DOHH2 (cell line): ENCODE measurements at regions not wholly inside any gene's neighbourhood (a gene's known extent, or its start where the extent isn't known, plus 50 kb on each side); places are given as distances from the start of the nearest gene placed in this dataset.
A peak's percentile ranks its signal among the peaks of the same experiment; 100 is the strongest.

Experiments
- EZH2phosphoT487 ChIP-seq: fragments of 200-600 bp; sonication (generic); IDR thresholded peaks from 2 replicates; pipeline ENCODE4 v1.6.1; 2017; ENCODE audit warnings: borderline replicate concordance, mild to moderate bottlenecking, antibody characterized with exemption, low read length, moderate library complexity, mixed read lengths
- TF ChIP-seq, protein P1 (sequence below): fragments of 200-600 bp; sonication (generic); IDR thresholded peaks from one replicate; pipeline ENCODE4 v1.5.1; 2014; ENCODE audit warnings: antibody characterized with exemption, mild to moderate bottlenecking, low read depth, low read length; ENCODE audit not compliant: poor library complexity, severe bottlenecking

DNA sequence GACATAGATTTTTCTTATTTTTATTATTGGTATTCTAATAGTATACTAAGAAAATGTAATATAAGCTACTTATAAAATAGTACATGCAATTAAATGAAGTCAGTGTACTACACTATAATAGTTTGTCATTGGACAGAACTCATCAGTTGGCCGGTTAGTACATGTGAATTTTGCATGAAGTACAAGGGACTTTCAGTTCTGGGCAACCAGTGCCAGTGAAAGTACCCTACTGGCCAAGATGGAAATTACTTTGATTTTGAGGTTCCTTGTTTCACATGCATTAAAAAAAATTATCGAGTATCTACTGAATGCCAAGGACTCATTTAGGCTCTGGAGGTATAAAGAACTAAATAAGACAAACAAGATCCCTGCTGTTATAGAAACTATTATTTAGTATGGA is 213.4 kb upstream of the ELL2 start:
- TF ChIP-seq, protein P1, sequence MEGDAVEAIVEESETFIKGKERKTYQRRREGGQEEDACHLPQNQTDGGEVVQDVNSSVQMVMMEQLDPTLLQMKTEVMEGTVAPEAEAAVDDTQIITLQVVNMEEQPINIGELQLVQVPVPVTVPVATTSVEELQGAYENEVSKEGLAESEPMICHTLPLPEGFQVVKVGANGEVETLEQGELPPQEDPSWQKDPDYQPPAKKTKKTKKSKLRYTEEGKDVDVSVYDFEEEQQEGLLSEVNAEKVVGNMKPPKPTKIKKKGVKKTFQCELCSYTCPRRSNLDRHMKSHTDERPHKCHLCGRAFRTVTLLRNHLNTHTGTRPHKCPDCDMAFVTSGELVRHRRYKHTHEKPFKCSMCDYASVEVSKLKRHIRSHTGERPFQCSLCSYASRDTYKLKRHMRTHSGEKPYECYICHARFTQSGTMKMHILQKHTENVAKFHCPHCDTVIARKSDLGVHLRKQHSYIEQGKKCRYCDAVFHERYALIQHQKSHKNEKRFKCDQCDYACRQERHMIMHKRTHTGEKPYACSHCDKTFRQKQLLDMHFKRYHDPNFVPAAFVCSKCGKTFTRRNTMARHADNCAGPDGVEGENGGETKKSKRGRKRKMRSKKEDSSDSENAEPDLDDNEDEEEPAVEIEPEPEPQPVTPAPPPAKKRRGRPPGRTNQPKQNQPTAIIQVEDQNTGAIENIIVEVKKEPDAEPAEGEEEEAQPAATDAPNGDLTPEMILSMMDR, result peak; percentile 43
- no peak for TF ChIP-seq EZH2phosphoT487
